ENCODE measurements at regions not wholly inside any gene's neighbourhood (a gene's known extent, or its start where the extent isn't known, plus 50 kb on each side); places are given as distances from the start of the nearest gene placed in this dataset.

DNA sequence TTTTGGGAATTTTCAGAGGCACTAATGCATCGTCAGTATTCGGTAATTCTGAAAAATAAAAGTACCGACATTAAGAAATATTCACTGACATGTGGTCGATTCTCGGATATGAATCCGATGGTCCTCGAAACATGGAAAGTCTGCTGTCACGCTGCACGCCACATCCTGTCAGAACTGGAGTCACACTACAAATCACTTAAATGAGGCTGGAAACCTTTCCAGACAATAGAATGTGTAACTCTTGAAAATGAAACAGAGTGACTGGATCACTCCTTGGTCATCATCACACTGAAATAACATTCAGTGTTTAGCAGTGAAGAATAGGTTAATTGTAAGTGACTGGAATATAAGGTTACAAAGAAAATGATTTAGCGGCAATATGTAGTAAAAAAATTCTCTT, 620.1 kb upstream of the ADAMTS5 start:
- DNase-seq (ENCODE audit: low spot score in 2 of 2, unreplicated experiment in 2 of 2) = no peak
- Mint-ChIP-seq H3K4me1 (no peaks in the 10 kb centered on the region), H3K36me3 (no peaks in the 10 kb centered on the region), H3K9me3 (no peaks in the 10 kb centered on the region), H3K27ac (no peak overlapping the region), H3K4me3 (no peak overlapping the region), H3K27me3 (ENCODE audit: low read depth) (no peaks in the 10 kb centered on the region)
- TF ChIP-seq, protein P1, sequence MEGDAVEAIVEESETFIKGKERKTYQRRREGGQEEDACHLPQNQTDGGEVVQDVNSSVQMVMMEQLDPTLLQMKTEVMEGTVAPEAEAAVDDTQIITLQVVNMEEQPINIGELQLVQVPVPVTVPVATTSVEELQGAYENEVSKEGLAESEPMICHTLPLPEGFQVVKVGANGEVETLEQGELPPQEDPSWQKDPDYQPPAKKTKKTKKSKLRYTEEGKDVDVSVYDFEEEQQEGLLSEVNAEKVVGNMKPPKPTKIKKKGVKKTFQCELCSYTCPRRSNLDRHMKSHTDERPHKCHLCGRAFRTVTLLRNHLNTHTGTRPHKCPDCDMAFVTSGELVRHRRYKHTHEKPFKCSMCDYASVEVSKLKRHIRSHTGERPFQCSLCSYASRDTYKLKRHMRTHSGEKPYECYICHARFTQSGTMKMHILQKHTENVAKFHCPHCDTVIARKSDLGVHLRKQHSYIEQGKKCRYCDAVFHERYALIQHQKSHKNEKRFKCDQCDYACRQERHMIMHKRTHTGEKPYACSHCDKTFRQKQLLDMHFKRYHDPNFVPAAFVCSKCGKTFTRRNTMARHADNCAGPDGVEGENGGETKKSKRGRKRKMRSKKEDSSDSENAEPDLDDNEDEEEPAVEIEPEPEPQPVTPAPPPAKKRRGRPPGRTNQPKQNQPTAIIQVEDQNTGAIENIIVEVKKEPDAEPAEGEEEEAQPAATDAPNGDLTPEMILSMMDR (IDR thresholded peaks at IDR 0.05; ENCODE audit: unreplicated experiment) = no peak

DNA sequence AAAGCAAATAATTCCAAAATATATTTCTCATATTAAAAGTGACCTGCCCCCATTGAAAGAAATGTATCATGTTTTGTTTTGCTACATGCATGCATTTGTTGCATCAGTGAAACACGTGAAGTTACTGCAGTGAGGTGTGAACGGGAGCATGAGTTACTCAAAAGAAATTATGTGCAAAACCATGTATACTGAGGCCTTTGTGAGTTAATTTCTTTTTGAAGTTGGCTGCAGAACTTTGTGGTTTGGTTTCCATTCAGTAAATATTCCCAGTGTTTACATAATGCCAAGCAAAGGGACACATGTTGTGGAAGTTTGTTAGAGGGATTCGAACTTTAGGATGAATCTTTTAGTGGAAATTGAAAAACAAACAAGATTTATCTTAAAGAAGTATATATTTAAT, 619.4 kb upstream of the ADAMTS5 start:
- Mint-ChIP-seq H3K27ac (no peak overlapping the region), H3K4me3 (no peak overlapping the region)

DNA sequence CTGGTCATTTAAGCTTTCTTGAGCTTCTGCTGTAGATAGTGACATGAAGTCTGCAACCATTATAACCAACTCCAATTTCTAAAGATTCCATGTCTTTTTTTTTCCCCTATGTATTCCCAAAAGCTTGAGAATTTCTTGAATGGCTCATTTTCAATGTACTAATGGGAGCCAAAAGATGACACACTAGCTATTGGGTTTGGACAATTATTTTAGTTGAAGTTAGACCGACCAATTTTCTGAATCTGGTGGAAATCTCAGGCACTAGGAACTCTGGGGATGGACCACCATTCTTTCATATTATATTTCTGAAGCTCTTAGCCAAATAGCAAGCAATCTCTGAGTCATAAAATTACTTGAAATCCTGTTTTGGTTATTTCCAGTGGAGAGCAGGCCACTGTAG, 617.4 kb upstream of the ADAMTS5 start:
- Mint-ChIP-seq H3K9me3 (peaks cover 3% of the 10 kb centered on the region), H3K36me3 (no peaks in the 10 kb centered on the region), H3K27me3 (ENCODE audit: low read depth) (no peaks in the 10 kb centered on the region), H3K27ac (no peak overlapping the region), H3K4me1 (no peaks in the 10 kb centered on the region), H3K4me3 (no peak overlapping the region)
- DNase-seq (ENCODE audit: low spot score in 2 of 2, unreplicated experiment in 2 of 2) = no peak
- TF ChIP-seq, protein P1 (IDR thresholded peaks at IDR 0.05; ENCODE audit: unreplicated experiment) = no peak

More for the DNA sequence above, 619.4 kb upstream of the ADAMTS5 start:
- no peaks in the 10 kb centered on the region for H3K9me3 Mint-ChIP-seq
- TF ChIP-seq, protein P1 (IDR thresholded peaks at IDR 0.05; ENCODE audit: unreplicated experiment) = no peak
- no peak for DNase-seq (ENCODE audit: low spot score in 2 of 2, unreplicated experiment in 2 of 2)
- no peaks in the 10 kb centered on the region for H3K36me3 Mint-ChIP-seq
- no peaks in the 10 kb centered on the region for H3K4me1 Mint-ChIP-seq
- no peaks in the 10 kb centered on the region for H3K27me3 Mint-ChIP-seq (ENCODE audit: low read depth)

DNA sequence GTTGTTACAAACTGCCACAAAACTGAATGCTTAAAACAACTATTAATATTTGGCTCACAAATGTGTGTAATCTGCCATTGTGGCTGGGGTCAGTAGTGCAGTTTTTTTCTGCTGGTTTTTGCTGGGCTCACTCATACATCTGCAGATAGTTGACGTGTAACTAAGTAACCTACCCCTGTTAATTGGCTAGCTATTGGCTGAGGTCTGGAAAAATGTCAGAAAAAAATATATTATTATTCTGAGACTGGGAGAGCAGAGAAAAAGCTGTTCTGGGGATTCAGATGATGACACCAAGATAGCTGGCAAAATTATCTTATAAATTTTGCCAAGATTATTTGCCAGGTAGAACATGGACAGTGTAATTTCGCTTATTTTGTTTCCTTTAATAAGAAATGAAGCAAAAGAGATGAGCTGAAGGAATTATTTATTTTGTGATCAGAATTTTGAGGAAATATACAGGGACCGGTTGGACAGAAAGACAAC, 616.1 kb upstream of the ADAMTS5 start:
- H3K9me3 Mint-ChIP-seq = peaks cover 3% of the 10 kb centered on the region
- no peaks in the 10 kb centered on the region for H3K4me1 Mint-ChIP-seq
- TF ChIP-seq, protein P1 (IDR thresholded peaks at IDR 0.05; ENCODE audit: unreplicated experiment) = no peak
- no peaks in the 10 kb centered on the region for H3K36me3 Mint-ChIP-seq
- H3K27ac Mint-ChIP-seq = no peak overlapping the region
- no peak for DNase-seq (ENCODE audit: low spot score in 2 of 2, unreplicated experiment in 2 of 2)
- H3K27me3 Mint-ChIP-seq (ENCODE audit: low read depth) = no peaks in the 10 kb centered on the region
- H3K4me3 Mint-ChIP-seq = no peak overlapping the region

DNA sequence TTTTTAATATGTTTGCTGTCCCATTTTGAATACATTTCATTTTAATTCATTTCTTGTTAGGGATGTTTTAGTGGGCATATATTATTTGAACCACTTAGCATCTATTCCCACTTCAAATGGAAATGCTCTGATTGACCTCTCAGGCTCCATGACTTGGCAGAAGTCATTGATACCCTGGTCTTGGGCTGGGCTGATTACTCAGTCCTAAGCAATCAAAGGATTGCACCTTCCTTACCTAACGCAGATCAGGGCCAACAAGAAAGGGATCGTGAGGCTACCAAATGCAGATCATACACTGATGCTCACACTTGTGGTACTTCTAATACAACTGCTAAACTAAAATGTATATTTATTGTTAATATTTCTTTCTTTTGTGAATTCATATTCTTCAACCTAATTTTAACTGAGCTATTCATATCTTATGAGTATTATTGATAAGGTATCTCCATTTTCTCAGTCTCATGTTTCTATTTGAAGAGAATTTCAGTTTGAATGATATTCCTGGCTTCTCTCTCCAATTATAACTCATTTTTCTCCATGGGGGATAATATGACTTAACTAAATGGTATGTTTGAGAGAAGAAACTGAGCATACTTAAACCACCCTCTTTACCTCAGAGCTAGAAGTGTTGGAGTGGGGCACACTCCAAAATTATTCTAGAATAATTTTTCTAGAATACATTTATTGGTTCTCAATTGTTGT, 615.5 kb upstream of the ADAMTS5 start:
- H3K4me3 Mint-ChIP-seq = no peak overlapping the region
- H3K27ac Mint-ChIP-seq = no peak overlapping the region
- peaks cover 3% of the 10 kb centered on the region for H3K9me3 Mint-ChIP-seq
- H3K36me3 Mint-ChIP-seq = no peaks in the 10 kb centered on the region
- H3K27me3 Mint-ChIP-seq (ENCODE audit: low read depth) = no peaks in the 10 kb centered on the region
- no peaks in the 10 kb centered on the region for H3K4me1 Mint-ChIP-seq
- TF ChIP-seq, protein P1 (IDR thresholded peaks at IDR 0.05; ENCODE audit: unreplicated experiment) = no peak
- DNase-seq (ENCODE audit: low spot score in 2 of 2, unreplicated experiment in 2 of 2) = no peak

All from mesothelial cell of epicardium (in vitro differentiated cells).